ENCODE measurements at regions not wholly inside any gene's neighbourhood (a gene's known extent, or its start where the extent isn't known, plus 50 kb on each side); places are given as distances from the start of the nearest gene placed in this dataset.
"Not testable (repeated sequence)": the region's sequence is repeated elsewhere in the genome, so short reads cannot be mapped to it uniquely, and the experiment has no call there.

DNA sequence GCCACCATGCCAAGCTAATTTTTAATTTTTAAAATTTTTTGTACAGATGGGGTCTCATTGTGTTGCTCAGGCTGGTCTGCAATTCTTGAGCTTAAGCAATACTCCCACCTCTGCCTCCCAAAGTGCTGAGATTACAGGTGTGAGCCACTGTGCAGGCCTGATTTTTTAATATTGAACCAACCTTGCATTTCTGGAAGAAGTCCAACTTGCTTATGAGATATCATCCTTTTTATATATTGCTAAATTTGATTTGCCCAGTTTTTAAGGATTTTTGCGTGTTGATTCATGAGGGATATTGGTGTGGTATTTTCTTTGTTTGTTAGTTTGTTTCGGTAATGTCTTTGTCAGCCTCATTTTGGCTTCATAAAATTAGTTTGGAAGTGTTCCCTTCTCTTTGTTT, 196.4 kb downstream of the SEC14L1 start:
- Mint-ChIP-seq H3K4me1 (ENCODE audit: unreplicated experiment) (peaks cover 17% of the 10 kb centered on the region), H3K27me3 (ENCODE audit: unreplicated experiment) (no peaks in the 10 kb centered on the region), H3K36me3 (ENCODE audit: low read depth, unreplicated experiment) (no peaks in the 10 kb centered on the region), H3K4me3 (ENCODE audit: unreplicated experiment) (no peak overlapping the region), H3K27ac (ENCODE audit: unreplicated experiment) (no peak overlapping the region), H3K9me3 (ENCODE audit: unreplicated experiment) (no peaks in the 10 kb centered on the region)
- TF ChIP-seq, protein P1, sequence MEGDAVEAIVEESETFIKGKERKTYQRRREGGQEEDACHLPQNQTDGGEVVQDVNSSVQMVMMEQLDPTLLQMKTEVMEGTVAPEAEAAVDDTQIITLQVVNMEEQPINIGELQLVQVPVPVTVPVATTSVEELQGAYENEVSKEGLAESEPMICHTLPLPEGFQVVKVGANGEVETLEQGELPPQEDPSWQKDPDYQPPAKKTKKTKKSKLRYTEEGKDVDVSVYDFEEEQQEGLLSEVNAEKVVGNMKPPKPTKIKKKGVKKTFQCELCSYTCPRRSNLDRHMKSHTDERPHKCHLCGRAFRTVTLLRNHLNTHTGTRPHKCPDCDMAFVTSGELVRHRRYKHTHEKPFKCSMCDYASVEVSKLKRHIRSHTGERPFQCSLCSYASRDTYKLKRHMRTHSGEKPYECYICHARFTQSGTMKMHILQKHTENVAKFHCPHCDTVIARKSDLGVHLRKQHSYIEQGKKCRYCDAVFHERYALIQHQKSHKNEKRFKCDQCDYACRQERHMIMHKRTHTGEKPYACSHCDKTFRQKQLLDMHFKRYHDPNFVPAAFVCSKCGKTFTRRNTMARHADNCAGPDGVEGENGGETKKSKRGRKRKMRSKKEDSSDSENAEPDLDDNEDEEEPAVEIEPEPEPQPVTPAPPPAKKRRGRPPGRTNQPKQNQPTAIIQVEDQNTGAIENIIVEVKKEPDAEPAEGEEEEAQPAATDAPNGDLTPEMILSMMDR (IDR thresholded peaks at IDR 0.05; ENCODE audit: unreplicated experiment): no peak
- DNase-seq (ENCODE audit: low spot score): no peak

DNA sequence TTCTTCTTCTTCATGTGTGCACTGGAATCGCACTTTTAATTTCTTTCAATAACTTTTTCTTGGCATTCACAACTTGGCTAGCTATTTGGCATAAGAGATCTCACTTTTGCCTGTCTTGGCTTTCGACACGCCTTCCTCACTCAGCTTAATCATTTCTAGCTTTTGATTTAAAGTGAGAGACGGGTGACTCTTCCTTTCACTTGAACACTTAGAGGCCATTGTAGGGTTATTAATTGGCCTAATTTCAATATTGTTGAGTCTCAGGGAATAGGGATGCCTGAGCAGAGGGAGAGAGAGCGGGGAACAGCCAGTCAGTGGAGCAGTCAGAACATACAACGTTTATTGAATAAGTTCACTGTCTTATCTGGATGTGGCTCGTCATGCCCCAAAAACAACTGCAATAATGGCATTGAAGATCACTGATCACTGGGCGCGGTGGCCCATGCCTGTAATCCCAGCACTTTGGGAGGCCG, 200.3 kb downstream of the SEC14L1 start:
- Mint-ChIP-seq H3K27ac (ENCODE audit: unreplicated experiment) (no peak overlapping the region), H3K36me3 (ENCODE audit: low read depth, unreplicated experiment) (peaks cover 5% of the 10 kb centered on the region), H3K9me3 (ENCODE audit: unreplicated experiment) (no peaks in the 10 kb centered on the region), H3K4me3 (ENCODE audit: unreplicated experiment) (no peak overlapping the region), H3K27me3 (ENCODE audit: unreplicated experiment) (peaks cover 2% of the 10 kb centered on the region), H3K4me1 (ENCODE audit: unreplicated experiment) (peaks cover 21% of the 10 kb centered on the region)
- TF ChIP-seq, protein P1 (IDR thresholded peaks at IDR 0.05; ENCODE audit: unreplicated experiment): no peak
- DNase-seq (ENCODE audit: low spot score): no peak

DNA sequence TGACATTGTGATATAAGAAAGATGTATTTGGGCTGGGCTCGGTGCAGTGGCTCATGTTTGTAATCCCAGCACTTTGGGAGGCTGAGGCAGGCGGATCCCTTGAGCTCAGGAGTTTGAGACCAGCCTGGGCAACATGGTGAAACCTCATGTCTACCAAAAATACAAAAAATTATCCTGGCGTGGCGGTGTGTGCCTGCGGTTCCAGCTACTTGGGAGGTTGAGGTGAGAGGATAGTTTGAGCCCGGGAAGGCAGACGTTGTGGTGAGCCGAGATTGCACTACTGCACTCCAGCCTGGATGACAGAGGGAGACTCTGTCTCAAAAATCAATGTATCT, 201.9 kb downstream of the SEC14L1 start:
- not testable (repeated sequence) for H3K4me3 Mint-ChIP-seq (ENCODE audit: unreplicated experiment); H3K27me3 Mint-ChIP-seq (ENCODE audit: unreplicated experiment); H3K9me3 Mint-ChIP-seq (ENCODE audit: unreplicated experiment); H3K36me3 Mint-ChIP-seq (ENCODE audit: low read depth, unreplicated experiment); H3K27ac Mint-ChIP-seq (ENCODE audit: unreplicated experiment); DNase-seq (ENCODE audit: low spot score)
- H3K4me1 Mint-ChIP-seq (ENCODE audit: unreplicated experiment): peaks cover 21% of the 10 kb centered on the region

DNA sequence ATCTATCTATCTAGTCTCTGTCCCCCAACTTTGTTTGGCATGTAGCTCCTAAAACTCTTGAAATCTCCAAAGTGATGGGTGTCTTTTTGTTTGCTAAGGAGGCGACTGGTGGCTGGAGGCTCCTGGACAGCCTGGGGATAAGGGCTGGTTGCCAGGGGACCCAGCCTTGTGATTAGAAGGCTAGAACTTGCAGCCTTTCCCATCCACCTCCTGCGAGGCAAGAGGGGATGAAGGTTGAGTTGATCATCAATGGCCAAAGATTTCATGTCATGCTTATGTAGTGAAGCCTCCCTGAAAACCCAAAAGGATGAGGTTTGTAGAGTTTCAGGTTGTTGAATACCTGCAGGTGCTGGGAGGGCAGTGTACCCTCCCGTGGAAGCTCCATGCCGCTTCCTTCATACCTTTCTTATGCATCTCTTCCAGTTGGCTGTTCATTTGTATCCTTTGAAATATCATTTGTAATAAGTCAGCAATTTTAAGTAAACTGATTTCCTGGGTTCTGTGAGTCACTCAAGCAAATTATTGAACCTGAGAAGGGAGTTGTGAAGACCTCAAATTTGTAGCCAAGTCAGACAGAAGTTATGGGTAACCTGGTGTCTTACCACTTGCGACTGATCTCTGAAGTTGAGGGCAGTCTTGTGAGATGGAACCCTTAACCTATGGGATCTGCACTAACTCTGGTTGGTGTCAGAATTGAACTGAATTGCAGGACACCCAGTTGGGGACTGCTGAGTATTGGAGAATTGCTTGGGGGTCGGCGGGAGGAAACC, 202.4 kb downstream of the SEC14L1 start:
- no peak for DNase-seq (ENCODE audit: low spot score)
- Mint-ChIP-seq H3K27me3 (ENCODE audit: unreplicated experiment) (peaks cover 2% of the 10 kb centered on the region), H3K27ac (ENCODE audit: unreplicated experiment) (no peak overlapping the region), H3K9me3 (ENCODE audit: unreplicated experiment) (no peaks in the 10 kb centered on the region), H3K36me3 (ENCODE audit: low read depth, unreplicated experiment) (peaks cover 5% of the 10 kb centered on the region), H3K4me1 (ENCODE audit: unreplicated experiment) (peaks cover 21% of the 10 kb centered on the region), H3K4me3 (ENCODE audit: unreplicated experiment) (no peak overlapping the region)
- TF ChIP-seq, protein P1 (IDR thresholded peaks at IDR 0.05; ENCODE audit: unreplicated experiment): no peak

DNA sequence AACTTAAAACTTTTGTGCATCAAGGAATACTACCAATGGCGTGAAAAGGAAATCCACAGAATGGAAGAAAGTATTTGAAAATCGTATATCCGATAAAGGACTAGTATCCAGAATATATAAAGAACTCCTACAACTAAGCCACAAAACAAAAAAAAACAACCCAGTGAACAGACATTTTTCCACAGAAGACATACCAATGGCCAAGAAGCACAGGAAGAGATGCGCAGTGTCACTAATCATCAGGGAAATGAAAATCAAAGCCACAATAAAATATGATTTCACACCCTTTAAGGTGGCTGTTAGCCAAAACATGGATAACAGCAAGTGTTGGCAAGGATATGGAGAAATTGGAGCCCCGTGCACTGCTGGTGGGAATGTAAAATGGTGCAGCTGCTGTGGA, 203.3 kb downstream of the SEC14L1 start:
- H3K4me1 Mint-ChIP-seq (ENCODE audit: unreplicated experiment): peaks cover 19% of the 10 kb centered on the region
- H3K4me3 Mint-ChIP-seq (ENCODE audit: unreplicated experiment): no peak overlapping the region
- TF ChIP-seq, protein P1 (IDR thresholded peaks at IDR 0.05; ENCODE audit: unreplicated experiment): no peak
- DNase-seq (ENCODE audit: low spot score): no peak
- H3K27ac Mint-ChIP-seq (ENCODE audit: unreplicated experiment): no peak overlapping the region
- H3K9me3 Mint-ChIP-seq (ENCODE audit: unreplicated experiment): no peaks in the 10 kb centered on the region
- H3K27me3 Mint-ChIP-seq (ENCODE audit: unreplicated experiment): peaks cover 2% of the 10 kb centered on the region
- peaks cover 5% of the 10 kb centered on the region for H3K36me3 Mint-ChIP-seq (ENCODE audit: low read depth, unreplicated experiment)
